Keratinocyte (primary cell): ENCODE measurements at regions not wholly inside any gene's neighbourhood (a gene's known extent, or its start where the extent isn't known, plus 50 kb on each side); places are given as distances from the start of the nearest gene placed in this dataset.

Source experiments
- CTCF ChIP-seq, 3 experiments: IDR thresholded peaks in 1 of 3; conservative IDR thresholded peaks in 1 of 3; optimal IDR thresholded peaks in 1 of 3; 2 replicates in 2 of 3; 3 replicates in 1 of 3; pipeline versions ENCODE3 to v1.5.1; 2011; ENCODE audit warnings: low read length in 3 of 3, mild to moderate bottlenecking in 3 of 3, moderate library complexity in 2 of 3, control low read depth in 1 of 3, inconsistent platforms in 1 of 3; ENCODE audit not compliant: insufficient read depth in 2 of 3; ENCODE audit errors: extremely low read depth in 1 of 3
- EZH2 ChIP-seq: IDR thresholded peaks from one replicate; pipeline ENCODE4 v1.6.1; 2012; ENCODE audit warnings: inconsistent platforms, mild to moderate bottlenecking, low read length, moderate library complexity

GRCh38 chr12:69059465-69060457, 126.8 kb upstream of the CPM start:
- TF ChIP-seq CTCF (optimal IDR thresholded peaks at IDR 0.05 in 1 of 3, IDR thresholded peaks at IDR 0.05 in 1 of 3, conservative IDR thresholded peaks at IDR 0.05 in 1 of 3; ENCODE audit: extremely low read depth in 1 of 3, insufficient read depth in 2 of 3, low read length in 3 of 3), result no peak
- no peak for TF ChIP-seq EZH2
